HEK293T (cell line): ENCODE measurements at regions not wholly inside any gene's neighbourhood (a gene's known extent, or its start where the extent isn't known, plus 50 kb on each side); places are given as distances from the start of the nearest gene placed in this dataset.

Source experiments
- CTCF ChIA-PET: fragments of 350-600 bp; formaldehyde crosslinking; extraction: SDS; loops from one replicate; lab custom pipeline; 2021; ENCODE audit warnings: antibody characterized with exemption, inconsistent platforms; lab: Yijun Ruan, JAX
- POLR2A ChIA-PET: fragments of 350-600 bp; formaldehyde crosslinking; extraction: SDS; loops from one replicate; lab custom pipeline; 2020; ENCODE audit warnings: antibody characterized with exemption, inconsistent platforms; lab: Yijun Ruan, JAX
- DNase-seq: peaks from one replicate; pipeline ENCODE4 v3.0.0; 2012; ENCODE audit warnings: mixed read lengths; ENCODE audit errors: extremely low spot score
- ARNT ChIP-seq: fragments of 450-650 bp; IDR thresholded peaks from 2 replicates; pipeline ENCODE4 v1.6.1; 2017; ENCODE audit warnings: mild to moderate bottlenecking
- BHLHE40 ChIP-seq: fragments of 450-650 bp; IDR thresholded peaks from 2 replicates; pipeline ENCODE4 v1.6.1; 2016; ENCODE audit warnings: mild to moderate bottlenecking, moderate library complexity, borderline replicate concordance
- CTBP1 ChIP-seq: fragments of 450-650 bp; IDR thresholded peaks from 2 replicates; pipeline ENCODE4 v1.6.1; 2016; ENCODE audit warnings: borderline replicate concordance
- ELF4 ChIP-seq: fragments of 450-650 bp; IDR thresholded peaks from 2 replicates; pipeline ENCODE4 v1.6.1; 2017; ENCODE audit warnings: antibody characterized with exemption
- FOXA1 ChIP-seq: fragments of 450-650 bp; IDR thresholded peaks from 2 replicates; pipeline ENCODE4 v1.6.1; 2016; ENCODE audit warnings: mild to moderate bottlenecking
- FOXK2 ChIP-seq: fragments of 450-650 bp; IDR thresholded peaks from 2 replicates; pipeline ENCODE4 v1.6.1; 2016; ENCODE audit warnings: mild to moderate bottlenecking
- FOXM1 ChIP-seq: fragments of 450-650 bp; IDR thresholded peaks from 2 replicates; pipeline ENCODE4 v1.6.1; 2017; ENCODE audit warnings: mild to moderate bottlenecking, borderline replicate concordance
- HDGF ChIP-seq: fragments of 450-650 bp; IDR thresholded peaks from 2 replicates; pipeline ENCODE4 v1.6.1; 2017; ENCODE audit warnings: antibody characterized with exemption, borderline replicate concordance
- L3MBTL2 ChIP-seq: fragments of 450-650 bp; conservative IDR thresholded peaks from 2 replicates; pipeline ENCODE4 v1.6.1; 2016; ENCODE audit warnings: mild to moderate bottlenecking
- LEF1 ChIP-seq: fragments of 450-650 bp; IDR thresholded peaks from 2 replicates; pipeline ENCODE4 v1.6.1; 2017; ENCODE audit warnings: mild to moderate bottlenecking, borderline replicate concordance
- NFRKB ChIP-seq: fragments of 450-650 bp; IDR thresholded peaks from 2 replicates; pipeline ENCODE4 v1.6.1; 2016; ENCODE audit warnings: mild to moderate bottlenecking, moderate library complexity
- SP1 ChIP-seq: fragments of 450-650 bp; IDR thresholded peaks from 2 replicates; pipeline ENCODE4 v1.6.1; 2017
- SUZ12 ChIP-seq: fragments of 450-650 bp; IDR thresholded peaks from 2 replicates; pipeline ENCODE4 v1.6.1; 2016; ENCODE audit warnings: mild to moderate bottlenecking
- TARDBP ChIP-seq: fragments of 450-650 bp; IDR thresholded peaks from 2 replicates; pipeline ENCODE4 v1.6.1; 2016
- ZNF384 ChIP-seq: fragments of 450-650 bp; IDR thresholded peaks from 2 replicates; pipeline ENCODE4 v1.6.1; 2016
- TF ChIP-seq, protein P1 (sequence below): fragments of 450-650 bp; IDR thresholded peaks from 2 replicates; pipeline ENCODE4 v1.6.1; 2016

DNA sequence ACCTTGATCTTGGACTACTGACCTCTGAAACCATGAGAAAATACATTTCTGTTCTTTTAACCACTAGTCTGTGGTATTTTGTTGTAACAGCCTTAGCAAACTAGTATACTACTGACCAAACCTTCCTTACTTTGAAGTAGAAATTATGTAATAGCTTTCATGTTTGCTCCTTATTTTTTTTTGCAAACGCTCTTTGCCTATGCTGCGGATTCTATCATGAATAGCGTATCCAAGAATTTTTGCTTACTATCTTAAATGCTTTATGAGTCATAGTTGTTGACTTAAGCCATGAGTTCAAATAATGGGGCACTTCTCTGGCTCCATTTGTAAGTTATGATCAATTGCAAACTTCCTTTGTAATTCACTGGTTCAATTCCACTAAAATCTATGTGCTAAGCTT, 154.8 kb upstream of the CYLC2 start:
- TF ChIP-seq, protein P1, sequence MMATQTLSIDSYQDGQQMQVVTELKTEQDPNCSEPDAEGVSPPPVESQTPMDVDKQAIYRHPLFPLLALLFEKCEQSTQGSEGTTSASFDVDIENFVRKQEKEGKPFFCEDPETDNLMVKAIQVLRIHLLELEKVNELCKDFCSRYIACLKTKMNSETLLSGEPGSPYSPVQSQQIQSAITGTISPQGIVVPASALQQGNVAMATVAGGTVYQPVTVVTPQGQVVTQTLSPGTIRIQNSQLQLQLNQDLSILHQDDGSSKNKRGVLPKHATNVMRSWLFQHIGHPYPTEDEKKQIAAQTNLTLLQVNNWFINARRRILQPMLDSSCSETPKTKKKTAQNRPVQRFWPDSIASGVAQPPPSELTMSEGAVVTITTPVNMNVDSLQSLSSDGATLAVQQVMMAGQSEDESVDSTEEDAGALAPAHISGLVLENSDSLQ = no peak
- no peak for TF ChIP-seq BHLHE40
- TF ChIP-seq FOXK2 = no peak
- no peak for TF ChIP-seq SUZ12
- no peak for TF ChIP-seq LEF1
- no peak for TF ChIP-seq ARNT
- no peak for TF ChIP-seq HDGF
- no peak for TF ChIP-seq CTBP1
- TF ChIP-seq SP1 = no peak
- no peak for TF ChIP-seq ELF4
- TF ChIP-seq FOXA1 = no peak
- TF ChIP-seq L3MBTL2 = no peak
- no peak for TF ChIP-seq FOXM1
- CTCF ChIA-PET = no interaction called here
- POLR2A ChIA-PET = no interaction called here
- no peak for DNase-seq

DNA sequence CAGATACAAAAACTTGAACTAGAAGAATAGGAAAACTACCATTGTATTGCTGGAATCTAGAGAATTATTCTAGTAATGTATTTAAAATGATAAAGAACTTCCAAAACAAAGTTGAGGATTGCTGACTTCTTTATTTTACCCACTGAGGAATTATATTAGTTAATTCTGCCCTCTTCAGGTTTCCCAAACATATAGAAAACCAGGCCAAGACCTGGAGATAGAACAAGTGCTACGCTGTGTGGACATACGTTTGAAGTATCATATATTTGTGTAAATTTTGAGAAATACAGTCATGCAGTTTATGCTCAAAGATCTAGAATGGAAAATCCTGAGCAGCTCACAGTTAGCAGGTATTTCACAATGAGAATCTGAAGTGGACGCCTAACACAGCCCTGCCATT, 162.3 kb upstream of the CYLC2 start:
- TF ChIP-seq SUZ12 = no peak
- no peak for TF ChIP-seq FOXM1
- TF ChIP-seq ZNF384 = no peak
- no peak for TF ChIP-seq L3MBTL2
- CTCF ChIA-PET = interaction anchor here (0.5 kb wide), 1 partner anchor 495 kb away, joined by 3 read pairs; no protein-coding TSS in a partner anchor
- no peak for DNase-seq
- POLR2A ChIA-PET = no interaction called here

DNA sequence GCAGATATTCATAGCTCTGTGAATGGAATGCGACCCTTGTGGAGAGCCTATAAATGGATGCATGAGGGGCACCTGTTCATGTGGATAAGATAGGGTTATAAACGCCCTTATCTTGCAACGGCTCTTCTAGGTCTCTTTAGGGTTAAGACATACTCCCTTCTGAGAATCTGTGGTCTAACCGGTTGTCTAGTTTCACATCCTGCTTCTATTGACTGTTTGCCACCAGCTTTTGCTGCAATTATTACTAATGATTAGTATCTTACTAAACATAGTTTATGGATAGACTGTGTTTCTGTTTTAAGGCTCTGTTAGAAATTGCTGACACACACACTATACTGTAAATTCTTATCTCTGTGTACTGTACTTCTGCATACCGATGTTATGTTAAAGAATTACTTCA, 198.9 kb upstream of the CYLC2 start:
- CTCF ChIA-PET = no interaction called here
- no peak for DNase-seq
- no peak for TF ChIP-seq FOXK2
- TF ChIP-seq LEF1 = no peak
- TF ChIP-seq FOXM1 = no peak
- POLR2A ChIA-PET = no interaction called here

DNA sequence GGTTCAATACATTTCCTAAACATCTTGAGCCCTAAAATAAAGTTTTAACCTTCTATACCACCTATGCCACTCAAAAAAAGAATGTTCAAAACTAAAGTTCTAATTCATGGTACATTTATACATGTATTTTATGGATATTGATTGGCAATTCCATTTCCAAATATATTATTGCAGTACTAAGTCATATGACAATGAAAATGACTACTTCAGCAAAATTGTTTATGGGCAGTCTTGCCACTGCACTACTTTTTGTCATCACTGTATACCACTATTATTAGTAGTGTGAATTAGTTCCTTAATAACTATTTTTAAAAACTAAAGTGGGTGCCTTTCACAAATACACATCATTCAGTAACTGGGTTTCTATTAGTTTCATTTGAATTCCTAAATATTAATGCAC, 199.6 kb upstream of the CYLC2 start:
- POLR2A ChIA-PET = no interaction called here
- CTCF ChIA-PET = no interaction called here
- TF ChIP-seq HDGF (no peak), NFRKB (no peak), FOXM1 (no peak), ARNT (no peak), FOXK2 (no peak), ZNF384 (no peak)
- no peak for DNase-seq

DNA sequence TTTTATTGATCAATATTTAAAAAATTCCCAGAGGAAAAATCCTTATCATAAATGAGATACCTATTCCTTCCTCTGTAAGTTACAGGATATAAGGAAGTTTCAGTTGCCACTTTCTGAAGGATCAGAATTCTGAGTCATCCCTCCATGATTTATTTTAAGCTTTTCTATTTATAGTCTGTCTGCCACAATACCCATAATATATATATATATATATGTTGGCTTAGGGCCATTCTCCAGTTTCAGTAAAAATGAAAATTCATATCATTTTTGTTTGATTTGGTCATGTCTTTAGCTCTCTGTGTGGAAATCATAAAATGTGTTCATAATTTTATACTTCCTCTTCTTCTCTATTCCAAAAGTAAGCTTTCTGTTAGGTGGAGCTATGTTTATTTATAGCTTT, 215.8 kb upstream of the CYLC2 start:
- ChIA-PET POLR2A (no interaction called here), CTCF (no interaction called here)
- DNase-seq = no peak
- TF ChIP-seq SP1 (no peak), BHLHE40 (no peak), FOXA1 (no peak), LEF1 (no peak), TARDBP (no peak), SUZ12 (no peak), ARNT (no peak)

DNA sequence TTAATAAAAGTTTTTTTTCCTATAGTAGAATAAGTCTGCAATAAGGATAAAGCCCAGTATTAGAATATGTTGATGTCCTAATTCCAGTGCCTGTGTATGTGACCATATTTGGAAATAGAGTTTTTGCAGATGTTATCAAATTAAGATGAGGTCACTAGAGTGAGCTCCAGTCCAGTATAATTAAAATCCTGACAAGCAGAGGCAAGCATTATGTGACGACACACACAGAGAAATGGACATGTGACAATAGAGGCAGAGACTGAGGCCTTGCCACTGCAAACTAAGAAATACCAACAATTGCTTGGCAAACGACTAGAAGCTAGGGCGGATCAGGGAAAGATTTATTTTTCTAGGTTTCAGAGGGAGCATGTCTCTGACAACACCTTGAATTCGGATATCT, 216.4 kb upstream of the CYLC2 start:
- DNase-seq = no peak
- POLR2A ChIA-PET = no interaction called here
- CTCF ChIA-PET = no interaction called here
- no peak for TF ChIP-seq ELF4
- TF ChIP-seq, protein P1 = no peak
- no peak for TF ChIP-seq TARDBP
- no peak for TF ChIP-seq BHLHE40
- TF ChIP-seq NFRKB = no peak
- no peak for TF ChIP-seq ZNF384

DNA sequence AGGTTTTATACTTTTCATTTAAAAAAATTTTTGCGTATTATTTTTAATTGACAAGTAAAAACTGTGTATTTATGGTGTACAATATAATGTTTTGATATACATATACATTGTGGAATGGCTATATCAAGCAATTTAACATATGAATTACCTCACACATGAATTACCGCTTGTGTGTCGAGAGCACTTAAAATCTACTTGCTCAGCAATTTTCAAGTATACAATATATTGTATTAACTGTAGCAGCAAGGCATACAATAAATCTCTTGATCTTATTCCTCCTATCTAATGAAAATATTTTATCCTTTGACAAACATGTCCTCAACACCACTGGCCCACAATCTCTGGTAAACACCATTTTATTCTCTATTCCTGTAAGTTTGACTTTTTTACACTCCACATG, 224.4 kb upstream of the CYLC2 start:
- TF ChIP-seq TARDBP (no peak), SP1 (no peak), BHLHE40 (no peak), FOXA1 (no peak), LEF1 (no peak), NFRKB (no peak), ZNF384 (no peak), CTBP1 (no peak), HDGF (no peak), ARNT (no peak), L3MBTL2 (no peak), FOXK2 (no peak), SUZ12 (no peak)
- TF ChIP-seq, protein P1 = no peak
- ChIA-PET CTCF (no interaction called here), POLR2A (no interaction called here)
- DNase-seq = no peak

DNA sequence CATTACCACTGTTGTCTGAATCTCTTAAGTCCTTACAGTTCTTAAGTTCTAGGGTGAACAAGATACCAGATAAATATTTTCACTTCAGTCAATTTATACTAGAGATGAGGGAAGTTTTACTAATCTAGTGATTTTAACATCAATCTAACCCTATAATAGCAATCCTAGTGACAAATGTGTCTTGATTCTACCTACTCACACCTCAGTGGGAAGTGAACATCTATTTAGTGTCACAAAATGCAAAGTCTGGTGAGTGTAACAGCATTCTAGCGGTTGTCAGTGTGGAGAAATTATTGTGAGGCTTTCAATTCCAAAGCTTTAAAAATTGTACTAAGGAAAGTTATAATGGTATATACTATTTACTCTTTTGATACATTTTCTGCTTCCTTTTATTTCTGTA, 225.8 kb upstream of the CYLC2 start:
- no peak for DNase-seq
- ChIA-PET POLR2A (no interaction called here), CTCF (no interaction called here)
- no peak for TF ChIP-seq FOXA1
- TF ChIP-seq SUZ12 = no peak
- TF ChIP-seq NFRKB = no peak
- no peak for TF ChIP-seq ZNF384
- TF ChIP-seq FOXM1 = no peak
- no peak for TF ChIP-seq LEF1
- no peak for TF ChIP-seq HDGF
- TF ChIP-seq CTBP1 = no peak
- no peak for TF ChIP-seq ELF4
- TF ChIP-seq L3MBTL2 = no peak
- TF ChIP-seq, protein P1 = no peak
- no peak for TF ChIP-seq TARDBP
- TF ChIP-seq SP1 = no peak
